DOHH2 (cell line): ENCODE measurements at regions not wholly inside any gene's neighbourhood (a gene's known extent, or its start where the extent isn't known, plus 50 kb on each side); places are given as distances from the start of the nearest gene placed in this dataset.

Experiments used
- EZH2phosphoT487 ChIP-seq: fragments of 200-600 bp; sonication (generic); IDR thresholded peaks from 2 replicates; pipeline ENCODE4 v1.6.1; 2017; ENCODE audit warnings: borderline replicate concordance, mild to moderate bottlenecking, antibody characterized with exemption, low read length, moderate library complexity, mixed read lengths
- TF ChIP-seq, protein P1 (sequence below): fragments of 200-600 bp; sonication (generic); IDR thresholded peaks from one replicate; pipeline ENCODE4 v1.5.1; 2014; ENCODE audit warnings: antibody characterized with exemption, mild to moderate bottlenecking, low read depth, low read length; ENCODE audit not compliant: poor library complexity, severe bottlenecking

- TF ChIP-seq, protein P1, sequence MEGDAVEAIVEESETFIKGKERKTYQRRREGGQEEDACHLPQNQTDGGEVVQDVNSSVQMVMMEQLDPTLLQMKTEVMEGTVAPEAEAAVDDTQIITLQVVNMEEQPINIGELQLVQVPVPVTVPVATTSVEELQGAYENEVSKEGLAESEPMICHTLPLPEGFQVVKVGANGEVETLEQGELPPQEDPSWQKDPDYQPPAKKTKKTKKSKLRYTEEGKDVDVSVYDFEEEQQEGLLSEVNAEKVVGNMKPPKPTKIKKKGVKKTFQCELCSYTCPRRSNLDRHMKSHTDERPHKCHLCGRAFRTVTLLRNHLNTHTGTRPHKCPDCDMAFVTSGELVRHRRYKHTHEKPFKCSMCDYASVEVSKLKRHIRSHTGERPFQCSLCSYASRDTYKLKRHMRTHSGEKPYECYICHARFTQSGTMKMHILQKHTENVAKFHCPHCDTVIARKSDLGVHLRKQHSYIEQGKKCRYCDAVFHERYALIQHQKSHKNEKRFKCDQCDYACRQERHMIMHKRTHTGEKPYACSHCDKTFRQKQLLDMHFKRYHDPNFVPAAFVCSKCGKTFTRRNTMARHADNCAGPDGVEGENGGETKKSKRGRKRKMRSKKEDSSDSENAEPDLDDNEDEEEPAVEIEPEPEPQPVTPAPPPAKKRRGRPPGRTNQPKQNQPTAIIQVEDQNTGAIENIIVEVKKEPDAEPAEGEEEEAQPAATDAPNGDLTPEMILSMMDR, result no peak
- no peak for TF ChIP-seq EZH2phosphoT487
Measured at GRCh38 chr17:33615861-33616260, 322.8 kb upstream of the ASIC2 start.
